ENCODE measurements at regions not wholly inside any gene's neighbourhood (a gene's known extent, or its start where the extent isn't known, plus 50 kb on each side); places are given as distances from the start of the nearest gene placed in this dataset.
A peak's percentile ranks its signal among the peaks of the same experiment; 100 is the strongest.

- no peak for DNase-seq
Measured at GRCh38 chr6:22621701-22622100, 52.3 kb downstream of the HDGFL1 start.

GRCh38 chr6:22622351-22622750 is 53.0 kb downstream of the HDGFL1 start:
- no peak for DNase-seq

- no peak for DNase-seq
Measured at GRCh38 chr6:22622813-22623212, 53.4 kb downstream of the HDGFL1 start.

GRCh38 chr6:22627644-22628043 is 58.3 kb downstream of the HDGFL1 start:
- DNase-seq = no peak

GRCh38 chr6:22631091-22631490 is 61.7 kb downstream of the HDGFL1 start:
- DNase-seq = no peak

GRCh38 chr6:22632581-22633145 is 63.3 kb downstream of the HDGFL1 start:
- no peak for DNase-seq

GRCh38 chr6:22636452-22636851 is 67.1 kb downstream of the HDGFL1 start:
- no peak for DNase-seq

GRCh38 chr6:22637782-22638181 is 68.4 kb downstream of the HDGFL1 start:
- DNase-seq = no peak

- DNase-seq = no peak
Measured at GRCh38 chr6:22638320-22638719, 69.0 kb downstream of the HDGFL1 start.

GRCh38 chr6:22642254-22642653 is 72.9 kb downstream of the HDGFL1 start:
- no peak for DNase-seq

GRCh38 chr6:22643780-22644179 is 74.4 kb downstream of the HDGFL1 start:
- no peak for DNase-seq

- peak; percentile 7 for DNase-seq
Measured at GRCh38 chr6:22647719-22648118, 78.4 kb downstream of the HDGFL1 start.

- no peak for DNase-seq
Measured at GRCh38 chr6:22651731-22652130, 82.4 kb downstream of the HDGFL1 start.

- no peak for DNase-seq
Measured at GRCh38 chr6:22653980-22654610, 84.7 kb downstream of the HDGFL1 start.

GRCh38 chr6:22656706-22657351 is 87.5 kb downstream of the HDGFL1 start:
- DNase-seq = no peak

- no peak for DNase-seq
Measured at GRCh38 chr6:22657352-22657980, 88.1 kb downstream of the HDGFL1 start.

GRCh38 chr6:22658183-22658582 is 88.8 kb downstream of the HDGFL1 start:
- DNase-seq = no peak

GRCh38 chr6:22658934-22659333 is 89.6 kb downstream of the HDGFL1 start:
- DNase-seq = no peak

GRCh38 chr6:22664968-22665367 is 95.6 kb downstream of the HDGFL1 start:
- DNase-seq = no peak

- DNase-seq = no peak
Measured at GRCh38 chr6:22666021-22666420, 96.7 kb downstream of the HDGFL1 start.

- no peak for DNase-seq
Measured at GRCh38 chr6:22666586-22666985, 97.2 kb downstream of the HDGFL1 start.

GRCh38 chr6:22667855-22668254 is 98.5 kb downstream of the HDGFL1 start:
- no peak for DNase-seq

GRCh38 chr6:22668307-22668706 is 98.9 kb downstream of the HDGFL1 start:
- no peak for DNase-seq

- DNase-seq = no peak
Measured at GRCh38 chr6:22668717-22669116, 99.4 kb downstream of the HDGFL1 start.
